NOMO-1 treated with DMSO at 0.1 percent for 48 hours (cell line): ENCODE measurements at regions not wholly inside any gene's neighbourhood (a gene's known extent, or its start where the extent isn't known, plus 50 kb on each side); places are given as distances from the start of the nearest gene placed in this dataset.
"Not testable (repeated sequence)": the region's sequence is repeated elsewhere in the genome, so short reads cannot be mapped to it uniquely, and the experiment has no call there.

Experiments used
- DNase-seq: peaks from one replicate; lab custom pipeline; 2025; ENCODE audit not compliant: unreplicated experiment; lab: John Stamatoyannopoulos, UW

- no peak for DNase-seq
These were observed 955.1 kb downstream of the TMTC2 start for GRCh38 chr12:83641789-83642188.

DNA sequence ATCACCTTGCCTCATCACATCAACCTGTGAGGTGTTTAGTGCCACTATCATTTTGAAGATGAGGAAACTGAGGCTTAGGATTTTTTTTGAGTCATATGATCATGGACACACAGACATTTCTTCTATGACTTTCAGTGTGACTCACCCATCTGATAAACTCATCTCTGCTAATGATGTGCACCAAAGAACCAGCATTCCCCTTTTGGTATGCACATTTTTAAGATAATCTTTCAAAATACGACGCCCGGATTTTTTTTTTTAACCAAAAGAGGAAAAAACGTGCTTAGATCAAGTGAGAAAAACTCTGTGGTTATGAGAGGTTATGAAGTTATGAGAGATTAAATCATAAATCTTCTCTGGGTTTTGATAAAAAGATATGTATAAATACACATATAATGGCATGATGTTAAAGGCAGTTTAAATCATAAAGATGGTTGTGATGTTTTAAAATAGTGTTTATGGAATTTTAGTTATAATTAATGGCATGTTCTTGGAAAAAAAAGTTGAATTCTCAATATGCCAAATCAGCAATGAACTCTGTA lies 948.1 kb downstream of the TMTC2 start:
- DNase-seq: no peak

GRCh38 chr12:83630526-83630925 lies 943.8 kb downstream of the TMTC2 start:
- DNase-seq: no peak

DNA sequence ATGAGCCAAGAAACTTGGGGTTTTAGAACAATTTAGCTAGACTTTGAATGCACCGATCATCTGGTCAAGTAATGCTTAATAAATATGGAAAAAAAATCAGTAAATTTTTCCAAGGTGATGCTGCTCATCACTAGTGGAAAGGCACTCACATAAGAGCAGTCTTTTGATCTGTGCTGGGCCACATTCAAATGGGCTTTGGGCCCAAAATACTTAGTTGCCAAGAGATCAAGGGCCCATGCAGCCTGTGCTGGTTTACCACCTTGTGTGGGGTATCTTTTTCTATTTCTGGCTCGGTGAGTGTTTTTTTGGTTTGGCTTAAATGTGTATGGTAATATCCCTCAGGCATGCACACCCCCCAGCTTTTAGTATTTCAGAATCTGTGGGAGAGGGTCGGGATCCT lies 943.2 kb downstream of the TMTC2 start:
- DNase-seq: no peak

DNA sequence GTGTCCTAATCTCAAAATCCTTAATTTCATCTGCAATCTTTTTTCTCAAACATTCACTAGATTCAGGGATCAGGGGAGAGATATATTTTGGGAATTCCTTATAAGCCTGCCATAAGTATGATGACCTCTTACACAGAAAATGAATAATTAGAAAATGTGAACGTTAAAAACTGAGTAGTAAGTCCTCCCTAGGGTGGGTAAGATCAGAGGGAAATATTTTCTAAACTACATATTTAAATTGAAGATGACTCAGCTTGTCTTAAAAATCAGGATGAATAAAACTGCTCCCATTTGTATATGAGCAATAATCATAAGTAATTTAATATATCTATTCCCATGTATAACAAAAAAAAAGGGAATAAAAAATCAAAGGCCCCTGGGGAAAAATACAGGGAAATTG lies 935.5 kb downstream of the TMTC2 start:
- DNase-seq: no peak

GRCh38 chr12:83619973-83620372 lies 933.3 kb downstream of the TMTC2 start:
- DNase-seq: no peak

DNA sequence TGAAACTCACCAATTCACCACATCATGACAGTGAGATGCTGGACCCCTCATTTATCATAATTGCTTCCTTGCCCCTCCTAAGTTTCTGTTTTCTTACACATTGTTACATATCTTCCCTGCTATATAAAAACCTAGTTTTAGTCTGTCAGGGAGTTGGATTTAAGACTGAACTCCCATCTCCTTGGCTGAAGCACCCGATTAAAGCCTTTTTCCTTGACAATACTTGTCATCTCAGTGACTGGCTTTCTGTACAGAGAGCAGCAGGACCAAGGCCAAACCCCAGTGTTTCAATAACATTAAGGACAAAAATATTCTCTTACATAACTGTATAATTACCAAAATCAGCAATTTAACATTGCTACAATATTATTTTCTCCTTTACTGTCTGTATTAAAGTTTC lies 928.4 kb downstream of the TMTC2 start:
- no peak for DNase-seq

- DNase-seq: no peak
These were observed 926.9 kb downstream of the TMTC2 start for GRCh38 chr12:83613586-83614110.

DNA sequence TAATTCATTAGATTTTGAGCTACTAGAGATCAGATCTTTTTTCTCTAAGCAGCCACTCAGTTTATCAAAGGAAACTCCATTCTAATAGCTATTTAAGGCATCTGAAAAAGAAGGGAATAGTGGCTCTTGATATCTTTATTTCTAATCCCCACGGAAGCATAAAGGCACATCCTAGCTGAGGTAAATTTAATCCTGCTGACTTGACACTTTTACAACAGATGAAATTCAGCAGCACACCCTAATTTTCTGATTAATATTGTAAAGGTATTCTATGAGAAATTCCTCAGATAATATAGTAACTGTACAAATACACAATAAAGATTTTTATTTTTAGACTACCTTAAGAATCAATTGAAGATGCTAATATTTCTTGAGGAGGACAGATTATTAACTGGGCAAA lies 916.4 kb downstream of the TMTC2 start:
- no peak for DNase-seq

DNA sequence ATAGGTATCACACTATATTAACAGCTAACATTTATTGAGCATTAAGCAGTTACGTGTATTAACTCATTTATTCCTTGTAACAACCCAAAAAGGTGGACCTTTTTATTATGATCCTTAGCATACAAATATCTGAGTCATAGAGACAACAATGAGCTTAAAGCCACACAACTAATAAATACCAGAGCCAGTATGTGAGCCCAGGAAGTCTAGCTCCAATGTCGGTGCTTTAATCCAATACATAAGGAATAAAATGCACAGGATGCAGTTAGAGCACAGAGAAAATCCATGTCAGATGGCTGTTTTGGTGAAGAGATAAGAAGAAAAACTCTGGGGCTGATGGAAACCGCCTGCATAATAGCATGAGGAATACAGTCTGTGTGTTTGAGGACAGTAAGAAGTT lies 888.6 kb downstream of the TMTC2 start:
- DNase-seq: no peak

- DNase-seq: no peak
These were observed 887.4 kb downstream of the TMTC2 start for GRCh38 chr12:83574142-83574541.

DNA sequence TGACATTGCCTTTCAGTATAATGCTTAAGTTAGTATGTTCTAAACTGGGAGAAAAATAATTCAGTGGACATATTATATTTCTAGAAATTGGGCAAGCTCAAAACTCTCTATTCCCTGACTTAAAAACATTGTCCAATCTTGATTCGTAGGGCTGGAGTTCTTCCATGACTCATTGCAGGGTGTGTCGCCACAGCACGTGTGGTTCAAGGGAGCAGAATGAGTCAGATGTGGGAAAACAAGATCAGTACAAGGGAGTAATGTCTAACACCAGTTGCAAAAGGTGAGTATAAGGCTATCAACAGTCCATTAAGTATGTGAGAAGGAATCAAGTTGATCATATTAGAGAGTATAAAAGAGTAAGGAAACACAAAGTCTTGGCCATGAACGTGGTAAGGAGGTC lies 887.0 kb downstream of the TMTC2 start:
- DNase-seq: no peak

DNA sequence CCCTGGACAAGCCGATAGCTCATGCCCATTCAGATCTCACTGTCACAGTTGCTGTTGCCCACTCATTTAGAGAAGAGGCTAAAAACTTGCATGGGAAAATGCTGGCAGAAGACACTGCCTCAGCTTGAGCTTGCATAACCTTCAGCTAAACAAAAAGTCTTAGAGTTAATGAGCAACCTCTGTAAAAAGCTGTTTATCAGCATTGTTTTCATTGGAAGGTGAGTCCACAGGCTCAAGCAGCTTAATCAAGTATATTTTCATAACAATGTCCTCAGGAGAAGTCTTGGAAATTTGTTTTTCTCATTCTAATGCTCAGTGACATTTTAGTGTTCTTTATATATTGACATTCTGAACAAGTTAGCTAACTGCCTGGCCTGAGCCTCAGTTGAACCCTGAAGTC lies 872.9 kb downstream of the TMTC2 start:
- no peak for DNase-seq

DNA sequence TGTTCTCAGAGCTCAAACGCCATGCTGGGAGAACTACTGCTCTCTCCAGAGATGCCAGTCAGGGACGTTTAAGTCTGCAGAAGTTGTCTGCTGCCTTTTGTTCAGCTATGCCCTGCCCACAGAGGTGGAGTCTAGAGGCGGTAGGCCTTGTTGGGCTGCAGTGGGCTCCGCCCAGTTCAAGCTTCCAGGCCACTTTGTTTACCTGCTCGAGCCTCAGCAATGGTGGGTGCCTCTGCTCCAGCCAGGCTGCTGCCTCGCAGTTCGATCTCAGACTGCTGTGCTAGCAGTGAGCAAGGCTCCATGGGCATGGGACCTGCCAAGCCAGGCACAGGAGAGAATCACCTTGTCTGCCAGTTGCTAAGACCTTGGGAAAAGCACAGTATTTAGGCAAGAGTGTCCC lies 869.3 kb downstream of the TMTC2 start:
- not testable (repeated sequence) for DNase-seq

DNA sequence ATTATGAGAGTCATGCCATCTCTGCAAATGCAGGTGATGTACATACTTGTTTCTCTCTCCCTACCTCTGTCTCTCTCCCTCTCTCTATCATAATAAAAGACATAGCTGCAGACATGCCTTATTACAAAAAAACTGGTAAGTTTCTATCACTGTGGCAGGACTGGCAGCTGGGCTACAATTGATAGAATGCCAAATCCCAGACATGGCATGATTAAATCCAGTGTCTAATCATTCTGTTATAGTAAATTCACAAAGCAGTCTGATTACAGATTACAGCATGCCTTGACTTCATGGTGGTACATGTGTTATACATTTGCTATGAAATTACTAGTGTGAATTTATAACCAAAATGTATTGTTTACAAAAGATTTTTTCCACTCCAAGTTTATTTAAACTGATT lies 854.7 kb downstream of the TMTC2 start:
- DNase-seq: no peak

DNA sequence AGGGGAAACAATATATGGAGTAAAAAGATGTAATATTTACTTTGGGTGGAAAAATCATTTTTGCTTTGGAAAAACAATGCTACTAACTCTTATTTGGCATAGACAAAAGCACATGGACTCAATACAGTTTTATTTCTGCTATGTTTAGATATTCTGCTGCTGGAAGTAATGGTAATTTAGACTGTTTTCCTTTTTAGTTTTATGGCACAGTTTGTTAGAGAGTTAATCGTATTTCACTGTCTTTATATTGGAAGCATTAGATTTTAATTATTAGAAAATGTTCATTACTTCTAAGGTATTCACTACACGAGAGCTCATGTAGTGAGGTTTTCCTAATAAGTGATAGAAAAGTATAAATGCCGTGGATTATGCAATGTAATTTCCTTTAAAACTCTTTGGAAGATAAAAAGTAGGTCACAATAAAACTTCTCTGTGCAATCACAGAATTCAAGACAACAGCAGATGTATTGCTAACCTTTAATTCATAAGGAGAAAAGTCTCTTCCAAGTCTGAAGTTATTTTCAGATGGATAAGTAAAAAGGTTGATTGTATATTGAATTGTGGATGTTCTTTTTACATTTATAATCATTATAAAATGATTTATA lies 851.8 kb downstream of the TMTC2 start:
- DNase-seq: no peak

- no peak for DNase-seq
These were observed 850.8 kb downstream of the TMTC2 start for GRCh38 chr12:83537428-83538053.

DNA sequence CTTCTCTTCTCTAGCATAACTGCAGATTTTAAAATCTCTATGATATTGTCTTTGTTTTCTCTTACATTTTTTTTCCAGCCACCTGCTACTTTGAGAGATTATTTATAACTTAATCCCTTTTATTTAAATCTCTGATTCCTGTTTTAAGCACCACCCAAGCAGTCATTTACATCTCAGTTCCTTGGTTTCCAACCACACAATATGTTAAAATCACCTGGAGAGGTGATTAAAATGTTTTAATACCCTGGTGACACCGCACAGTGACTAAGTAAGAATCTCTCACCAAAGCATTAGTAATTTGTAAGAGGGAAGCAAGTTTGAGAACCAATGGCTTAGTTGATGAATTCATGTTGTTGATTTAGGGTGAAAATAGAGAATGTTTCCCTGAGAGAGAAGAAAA lies 849.8 kb downstream of the TMTC2 start:
- no peak for DNase-seq

GRCh38 chr12:83528571-83528970 lies 841.9 kb downstream of the TMTC2 start:
- no peak for DNase-seq

DNA sequence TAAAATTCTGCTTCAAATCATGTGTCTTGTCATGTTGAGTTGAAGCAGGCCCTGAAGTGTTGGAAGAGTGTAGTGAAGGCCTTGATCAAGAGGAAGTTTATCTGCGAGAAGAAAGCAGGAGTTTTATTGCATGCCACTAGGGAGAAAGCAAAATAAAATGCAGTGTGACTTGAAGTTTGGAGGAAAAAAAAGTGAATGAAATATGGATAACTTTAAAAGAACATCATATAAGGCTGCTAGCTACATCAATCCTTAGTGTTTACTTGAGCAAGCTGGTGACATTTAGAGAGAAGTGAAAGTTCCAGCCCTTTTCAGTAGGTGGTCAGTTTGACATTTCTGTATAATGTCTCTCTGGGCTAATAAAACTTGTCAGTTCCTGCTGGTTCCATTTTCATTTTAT lies 841.1 kb downstream of the TMTC2 start:
- DNase-seq: no peak

DNA sequence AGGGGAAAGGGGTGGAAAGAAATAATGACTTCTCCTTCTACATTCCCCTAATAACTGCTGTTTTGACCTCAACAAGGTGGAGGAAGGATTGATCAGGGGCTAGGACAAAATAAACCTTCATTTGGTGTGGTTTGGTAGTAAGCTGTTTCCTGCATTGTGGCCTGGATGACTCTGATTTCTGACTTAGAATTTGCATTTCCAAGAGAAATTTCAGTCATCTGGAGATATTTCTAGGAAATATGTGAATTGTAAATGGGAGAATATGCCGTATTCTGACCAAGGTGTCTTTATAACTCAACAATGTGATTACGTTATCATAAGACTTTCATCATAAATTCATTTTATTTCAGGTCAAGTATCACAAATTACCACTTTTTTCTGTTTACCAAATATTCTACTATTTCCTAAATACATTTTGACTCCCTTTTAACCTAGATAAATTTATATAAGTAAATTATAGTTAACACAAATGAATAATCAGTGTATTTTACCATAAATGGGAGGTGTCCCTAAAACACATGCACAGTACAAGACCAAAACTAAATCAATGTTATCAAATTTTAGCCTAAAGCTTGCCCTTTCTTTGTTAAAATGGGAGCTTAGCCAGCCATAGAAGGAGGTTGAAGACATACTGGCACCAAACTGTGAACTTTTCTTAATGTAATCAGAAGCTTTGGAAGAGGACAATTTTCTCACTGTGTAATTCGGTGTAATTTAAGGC lies 828.8 kb downstream of the TMTC2 start:
- DNase-seq: no peak

- no peak for DNase-seq
These were observed 827.7 kb downstream of the TMTC2 start for GRCh38 chr12:83514372-83514771.
